ENCODE measurements at regions not wholly inside any gene's neighbourhood (a gene's known extent, or its start where the extent isn't known, plus 50 kb on each side); places are given as distances from the start of the nearest gene placed in this dataset.

- Histone ChIP-seq H2BK120ac (ENCODE audit: low read depth, low read length) (no peak overlapping the region), H3K4ac (ENCODE audit: low read depth, low read length) (no peak overlapping the region), H3K79me1 (ENCODE audit: low read depth in 1 of 2, low read length in 2 of 2) (no peaks in the 10 kb centered on the region), H3K18ac (ENCODE audit: low read depth, low read length) (no peak overlapping the region), H3K14ac (replicated peaks; ENCODE audit: low read depth, low read length) (no peak overlapping the region), H4K20me1 (ENCODE audit: insufficient read depth, low read length) (no peaks in the 10 kb centered on the region), H3K4me3 (ENCODE audit: insufficient read depth, low read depth, low read length) (no peak overlapping the region), H3K36me3 (ENCODE audit: control insufficient read depth, insufficient read depth, low read length) (no peaks in the 10 kb centered on the region), H2AK9ac (replicated peaks; ENCODE audit: low read depth, low read length, poor library complexity) (no peak overlapping the region), H2BK15ac (ENCODE audit: low read depth, low read length) (no peak overlapping the region), H2AFZ (replicated peaks; ENCODE audit: low read length, poor library complexity) (no peak overlapping the region), H3K9me1 (ENCODE audit: insufficient read depth, low read length) (no peaks in the 10 kb centered on the region), H3K4me2 (ENCODE audit: low read depth, low read length) (no peak overlapping the region), H3K56ac (ENCODE audit: extremely low read depth, insufficient read depth, low read length) (no peak overlapping the region), H4K5ac (ENCODE audit: low read depth, low read length) (no peak overlapping the region), H3K9ac (ENCODE audit: low read depth, low read length) (no peak overlapping the region), H2AK5ac (ENCODE audit: low read depth, low read length) (no peak overlapping the region), H3K27me3 (ENCODE audit: control insufficient read depth, insufficient read depth, low read length) (no peaks in the 10 kb centered on the region; the same call in 1 of the 2 replicates), H3K4me1 (ENCODE audit: control insufficient read depth, insufficient read depth, low read length) (no peaks in the 10 kb centered on the region), H3K23ac (ENCODE audit: low read depth, low read length) (no peak overlapping the region), H2BK5ac (ENCODE audit: low read depth, low read length, poor library complexity, severe bottlenecking) (no peak overlapping the region), H3K27ac (ENCODE audit: insufficient read depth, low read length) (no peak overlapping the region), H4K91ac (ENCODE audit: insufficient read depth, low read depth, low read length) (no peak overlapping the region), H4K8ac (ENCODE audit: low read depth in 2 of 2, low read length in 2 of 2) (no peak overlapping the region), H2BK20ac (ENCODE audit: low read depth, low read length) (no peak overlapping the region), H3K9me3 (ENCODE audit: control insufficient read depth, insufficient read depth, low read length) (no peaks in the 10 kb centered on the region; the same call in 1 of the 2 replicates)
- POLR2A ChIA-PET (ENCODE audit: unreplicated experiment) = no interaction called here
- CTCF ChIA-PET = no interaction called here
- dilution Hi-C loops (cut with HindIII; ENCODE audit: low sequenced_read_pairs, unreplicated experiment) = no loop called here
- TF ChIP-seq NFE2L2 (IDR thresholded peaks at IDR 0.05; ENCODE audit: low read depth, low read length) (no peak), RAD21 (IDR thresholded peaks at IDR 0.05; ENCODE audit: low read length) (no peak), SMC3 (IDR thresholded peaks at IDR 0.05; ENCODE audit: low read depth, low read length) (no peak), MXI1 (IDR thresholded peaks at IDR 0.05; ENCODE audit: borderline replicate concordance, low read depth, low read length) (no peak), FOS (IDR thresholded peaks at IDR 0.05; ENCODE audit: low read depth, low read length) (no peak), MAFK (IDR thresholded peaks at IDR 0.05; ENCODE audit: low read depth, low read length) (no peak)
- no peak for ATAC-seq (ENCODE audit: low read depth)
- BruUV-seq (replicated peaks) = no TSS peak
- DNase-seq = no peak
- in situ Hi-C loops (cut with MboI; ENCODE audit: low sequenced_read_pairs) = no loop called here
- intact Hi-C loops (cut with micrococcal nuclease) = no loop called here
- WGBS, 2 experiments (ENCODE audit: extremely low coverage in 2 of 2, insufficient read length in 1 of 2) = 69% methylated on average over 2 of the region's 7 CpGs; no CpG with 5 or more reads in 1 of the 2 experiments
Observed at GRCh38 chr4:111013846-111014245, 391.0 kb upstream of the PITX2 start.

All from IMR-90 (cell line).